Suppressor macrophage treated with lipopolysaccharide for 1 hour (primary cell): ENCODE measurements at regions not wholly inside any gene's neighbourhood (a gene's known extent, or its start where the extent isn't known, plus 50 kb on each side); places are given as distances from the start of the nearest gene placed in this dataset.
"Not testable (repeated sequence)": the region's sequence is repeated elsewhere in the genome, so short reads cannot be mapped to it uniquely, and the experiment has no call there.

Experiments used
- DNase-seq, 3 donors: peaks; one replicate each; pipeline ENCODE4 v3.0.0-alpha.2; 2020 to 2022

- not testable (repeated sequence) for DNase-seq
Measured at GRCh38 chr1:185460723-185461122, 143.7 kb upstream of the IVNS1ABP start.

- DNase-seq: no peak
Measured at GRCh38 chr1:185459141-185459540, 142.1 kb upstream of the IVNS1ABP start.

GRCh38 chr1:185458670-185459069, 141.6 kb upstream of the IVNS1ABP start:
- DNase-seq: no peak

- DNase-seq: no peak
Measured at GRCh38 chr1:185453496-185454192, 136.6 kb upstream of the IVNS1ABP start.

- no peak for DNase-seq
Measured at GRCh38 chr1:185450917-185451316, 133.9 kb upstream of the IVNS1ABP start.

DNA sequence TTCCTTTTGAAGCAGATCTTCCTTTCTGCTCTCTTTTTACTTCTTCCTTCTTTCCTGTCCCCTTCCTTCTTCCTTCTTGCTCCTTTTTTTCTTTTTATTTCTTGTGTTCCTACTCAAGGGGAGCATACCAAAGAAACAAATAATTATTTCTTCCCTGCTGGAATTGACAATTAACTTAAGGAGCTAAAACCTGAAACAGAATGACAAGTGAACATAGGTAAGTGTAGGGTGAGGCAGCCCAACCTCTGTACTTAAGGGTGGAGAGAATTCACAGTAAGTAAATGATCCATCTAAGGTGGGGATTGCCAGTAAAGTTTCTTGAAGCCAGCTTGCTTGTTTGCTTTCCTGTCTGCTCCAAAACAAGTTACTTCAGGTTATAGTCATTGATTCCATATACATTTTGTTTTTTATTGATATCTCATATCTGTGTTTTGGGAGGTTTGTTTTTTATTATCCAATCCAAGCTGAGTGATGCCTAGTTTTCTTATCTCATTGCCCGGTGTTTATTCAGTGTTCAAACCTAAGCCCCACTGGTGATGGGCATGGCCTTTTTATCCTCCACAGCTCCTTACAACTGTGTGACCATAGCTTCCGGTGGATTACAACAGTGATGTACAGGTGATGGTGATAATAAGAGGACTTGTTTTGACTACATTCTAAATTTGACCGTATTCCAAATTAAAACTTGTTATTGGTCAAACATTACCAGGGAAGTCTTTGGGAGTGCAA, 133.2 kb upstream of the IVNS1ABP start:
- no peak for DNase-seq

GRCh38 chr1:185449378-185450059, 132.5 kb upstream of the IVNS1ABP start:
- DNase-seq: no peak

DNA sequence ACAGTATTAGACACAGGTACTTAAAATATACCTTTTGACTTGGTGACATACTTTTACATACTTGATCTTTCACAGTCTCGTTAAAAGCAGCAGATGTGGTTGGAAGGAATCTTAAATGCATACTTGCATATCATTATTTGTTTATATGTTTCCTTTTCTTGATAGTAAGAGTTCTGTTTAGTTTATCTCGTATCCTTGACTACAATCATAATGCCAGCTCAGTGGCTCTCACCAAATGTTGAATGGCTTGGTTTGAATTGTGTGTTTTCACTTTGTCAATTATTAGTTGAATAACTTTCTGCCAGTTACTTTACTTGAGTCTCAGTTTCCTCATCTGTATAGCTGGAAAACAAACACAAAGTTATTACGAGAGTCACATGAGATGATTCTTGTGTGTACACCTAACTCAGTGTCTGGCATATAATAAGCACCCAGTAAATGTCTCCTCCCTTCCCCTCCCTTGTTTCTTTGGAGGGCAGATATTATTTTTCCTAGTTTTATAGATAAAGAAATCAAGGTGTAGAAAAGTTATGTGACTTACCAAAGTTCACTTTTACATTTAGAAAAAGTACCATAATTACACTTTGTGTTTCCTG, 131.6 kb upstream of the IVNS1ABP start:
- no peak for DNase-seq

DNA sequence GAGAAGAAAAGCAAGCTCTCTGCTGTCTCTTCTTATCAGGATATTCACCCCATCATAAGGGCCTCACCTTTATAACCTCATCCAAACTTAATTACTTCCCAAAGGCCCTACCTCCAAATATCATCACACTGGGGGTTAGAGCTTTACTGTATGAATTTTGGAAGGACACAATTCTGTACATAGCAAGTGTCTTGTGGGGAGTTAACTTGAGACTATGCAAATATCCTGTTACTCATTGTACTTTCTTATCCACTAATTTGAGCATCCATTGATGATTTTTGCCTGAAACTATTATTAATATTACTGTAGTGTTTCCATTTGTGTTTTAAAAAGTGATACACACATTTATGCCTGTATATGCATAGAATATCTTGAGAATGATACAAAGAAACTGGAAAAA, 129.1 kb upstream of the IVNS1ABP start:
- DNase-seq: no peak

DNA sequence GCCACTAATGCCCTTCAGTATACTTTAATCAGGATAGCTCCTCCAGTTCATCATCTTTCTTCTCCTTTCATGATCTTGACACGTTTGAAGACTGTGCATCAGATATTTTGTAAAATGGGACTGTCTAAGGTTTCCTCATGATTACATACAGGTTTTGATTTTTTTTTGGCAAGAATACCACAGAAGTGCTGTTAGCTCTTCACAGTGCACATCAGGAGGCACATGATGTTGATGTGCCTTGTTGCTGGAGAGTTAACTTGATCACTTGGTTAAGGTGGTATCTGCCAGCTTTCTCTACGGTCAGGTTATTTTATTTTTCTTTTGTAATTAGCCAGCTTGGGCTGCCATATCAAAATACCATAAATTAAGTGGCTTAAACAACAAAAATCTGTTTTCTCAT, 128.6 kb upstream of the IVNS1ABP start:
- DNase-seq: no peak

GRCh38 chr1:185444676-185445075, 127.6 kb upstream of the IVNS1ABP start:
- DNase-seq: no peak

DNA sequence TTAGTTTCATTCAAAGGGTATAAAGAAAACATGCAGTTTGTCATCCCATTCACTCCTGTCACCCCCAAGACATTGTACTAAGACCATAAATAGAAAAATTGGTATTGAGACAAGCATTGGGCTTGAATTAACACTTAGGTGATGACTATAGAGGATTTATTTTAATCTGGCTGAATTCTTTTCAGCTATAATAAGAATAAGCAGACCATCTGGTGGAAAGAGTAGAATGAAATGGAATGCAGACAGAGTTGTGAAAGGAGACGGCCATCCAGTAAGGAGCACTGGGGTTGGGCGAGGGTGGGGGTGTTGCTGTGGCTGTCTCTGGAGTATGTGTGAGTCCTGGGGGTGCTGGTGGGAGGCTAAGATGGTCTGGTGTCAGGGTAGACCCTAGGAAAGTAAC, 125.0 kb upstream of the IVNS1ABP start:
- DNase-seq: no peak

DNA sequence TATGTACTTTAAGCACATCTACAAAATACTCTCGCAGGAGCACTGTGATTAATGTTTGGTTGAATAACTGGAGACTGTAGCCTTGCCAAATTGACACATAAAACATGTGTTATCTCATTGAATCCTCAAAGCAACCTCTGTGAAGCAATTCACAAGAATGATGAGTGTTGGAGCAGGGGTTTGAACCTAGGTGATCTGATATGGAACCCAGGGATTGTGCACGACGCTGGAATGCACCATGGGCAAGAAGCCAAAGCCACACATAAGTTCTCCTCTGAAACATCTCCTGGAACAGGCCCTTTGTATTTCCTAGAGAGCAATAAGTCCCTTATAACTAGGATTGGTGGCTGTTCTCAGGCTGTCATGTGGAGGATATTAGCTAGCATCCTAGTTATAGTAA, 124.6 kb upstream of the IVNS1ABP start:
- DNase-seq: no peak

DNA sequence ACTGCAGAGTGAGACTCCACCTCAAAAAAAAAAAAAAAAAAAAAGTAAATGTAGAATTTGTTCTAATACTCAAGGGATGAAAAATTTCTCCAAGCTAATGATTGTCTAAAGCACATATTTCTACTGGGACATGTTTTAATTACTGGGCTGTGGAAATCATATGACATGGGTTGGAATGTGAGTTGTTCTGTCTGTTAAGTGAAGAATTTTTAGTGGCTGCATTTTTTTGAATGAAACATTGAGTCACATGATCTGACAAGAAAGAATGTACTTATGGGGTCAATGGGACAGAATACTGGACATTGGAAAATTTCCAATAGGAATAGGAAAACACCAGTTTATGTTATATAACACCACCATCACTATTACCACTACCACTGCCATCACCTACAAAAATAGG, 123.8 kb upstream of the IVNS1ABP start:
- DNase-seq: no peak

DNA sequence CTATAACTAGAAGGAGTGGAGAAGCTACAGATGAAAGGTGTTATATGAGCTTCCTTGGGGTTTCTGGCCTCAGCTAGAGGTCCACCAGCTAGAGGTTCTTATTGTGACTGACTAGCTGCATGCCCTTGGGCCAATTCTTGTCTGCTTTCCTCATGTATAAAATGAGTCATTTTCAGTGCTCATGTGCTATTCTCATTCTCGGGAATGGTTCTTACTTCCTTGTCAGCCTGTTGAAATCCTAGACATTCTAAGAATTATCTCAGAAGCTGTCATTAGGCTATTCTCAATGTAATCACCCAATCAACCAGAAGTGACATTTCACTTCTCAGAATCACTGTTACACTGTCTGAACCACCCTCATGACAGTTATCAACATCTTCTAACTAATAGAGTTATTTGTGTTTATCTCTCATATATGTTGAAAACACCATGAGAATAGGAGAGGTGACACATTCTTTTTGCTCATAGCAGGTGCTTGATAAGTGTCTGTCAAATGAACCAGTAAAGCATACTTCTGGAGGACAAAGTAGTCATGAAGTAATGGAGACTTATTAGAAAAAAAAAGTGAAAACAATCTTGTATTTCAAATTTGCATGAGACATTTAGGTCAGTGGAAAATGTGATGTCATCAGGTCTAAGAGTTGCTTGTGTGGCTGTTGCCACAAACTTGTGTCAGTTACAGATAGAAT, 122.8 kb upstream of the IVNS1ABP start:
- peak; percentile 85 to 98 (median 95) for DNase-seq

- DNase-seq: peak; percentile 33 to 72 (median 70)
Measured at GRCh38 chr1:185438936-185439335, 121.9 kb upstream of the IVNS1ABP start.

DNA sequence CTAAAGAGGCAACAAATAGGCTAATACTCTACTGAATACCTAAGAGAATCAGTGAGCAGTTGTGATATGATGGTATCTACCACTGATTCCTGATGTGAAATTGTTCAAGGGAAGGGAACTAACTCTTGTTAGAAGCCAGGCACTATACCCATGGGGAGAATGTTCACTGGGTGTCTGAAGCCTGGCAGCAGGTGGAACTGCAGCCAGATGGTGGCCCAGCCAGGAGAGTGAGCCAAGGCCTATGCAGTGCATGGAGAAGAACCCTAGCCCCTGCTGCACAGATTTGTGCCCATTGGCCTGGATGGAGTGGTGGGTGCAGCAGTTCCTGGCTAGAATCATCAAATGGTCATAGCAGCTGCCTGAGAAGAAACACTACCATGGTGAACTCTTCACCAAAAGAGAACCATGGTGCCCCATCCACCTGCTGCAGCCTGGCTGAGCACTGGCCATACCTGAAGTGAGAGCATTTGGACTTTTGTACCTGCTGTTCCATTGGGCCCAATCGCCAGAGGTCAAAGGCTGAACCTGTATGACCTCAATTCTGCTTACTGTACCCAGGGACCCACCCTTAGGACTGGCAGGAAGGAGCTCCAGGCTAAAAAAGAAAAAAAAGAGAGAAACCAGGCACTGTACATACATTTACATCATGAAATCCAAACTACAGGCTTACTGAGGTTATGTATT, 118.8 kb upstream of the IVNS1ABP start:
- no peak for DNase-seq

GRCh38 chr1:185434721-185435120, 117.7 kb upstream of the IVNS1ABP start:
- no peak for DNase-seq

GRCh38 chr1:185433667-185434066, 116.6 kb upstream of the IVNS1ABP start:
- peak in 1 of 3 donors; percentile 28 for DNase-seq

DNA sequence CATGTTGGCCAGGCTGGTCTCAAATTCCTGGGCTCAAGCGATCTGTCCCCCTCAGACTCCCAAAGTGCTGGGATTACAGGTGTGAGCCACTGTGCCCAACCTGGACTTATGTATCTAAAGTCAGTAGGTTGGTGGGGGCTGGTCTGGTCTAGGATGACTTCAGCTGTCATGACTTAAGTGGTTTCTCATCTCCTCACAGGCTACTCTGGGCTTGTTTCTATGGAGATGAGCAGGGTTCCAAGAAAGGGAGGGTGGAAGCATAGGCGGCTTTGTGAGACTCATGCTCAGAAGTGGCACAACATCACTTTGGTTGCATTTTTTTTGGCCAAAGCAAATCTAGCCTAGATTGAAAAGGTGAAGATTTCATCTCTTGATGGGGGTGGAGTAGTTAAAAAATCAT, 115.9 kb upstream of the IVNS1ABP start:
- DNase-seq: peak in 1 of 3 donors; percentile 22

GRCh38 chr1:185431612-185432011, 114.6 kb upstream of the IVNS1ABP start:
- no peak for DNase-seq

DNA sequence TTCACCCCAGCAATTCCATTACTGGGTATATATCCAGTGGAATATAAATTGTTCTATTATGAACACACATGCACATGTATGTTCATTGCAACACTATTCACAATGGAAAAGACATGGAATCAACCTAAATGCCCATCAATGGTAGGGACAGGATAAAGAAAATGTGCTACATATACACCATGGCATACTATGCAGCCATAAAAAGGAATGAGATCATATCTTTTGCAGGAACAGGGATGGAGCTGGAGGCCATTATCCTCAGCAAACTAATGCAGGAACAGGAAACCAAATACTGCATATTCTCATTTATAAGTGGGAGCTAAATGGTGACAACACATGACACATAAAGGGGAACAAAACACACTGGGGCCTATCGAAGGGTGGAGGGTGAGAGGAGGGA, 112.6 kb upstream of the IVNS1ABP start:
- DNase-seq: not testable (repeated sequence)
